Coronary artery (tissue), 2 donors: ENCODE measurements at regions not wholly inside any gene's neighbourhood (a gene's known extent, or its start where the extent isn't known, plus 50 kb on each side); places are given as distances from the start of the nearest gene placed in this dataset.

Experiments
- DNase-seq: peaks from one replicate; pipeline ENCODE4 v3.0.0-alpha.2; 2017; ENCODE audit warnings: low spot score
- H3K27ac ChIP-seq, 2 donors: fragments of 200-600 bp; sonication (generic); one replicate each; pipeline ENCODE4 v1.5.1; 2016 to 2019
- H3K4me3 ChIP-seq: fragments of 200-600 bp; sonication (generic); 2 replicates; pipeline ENCODE4 v1.5.1; 2016; ENCODE audit warnings: mild to moderate bottlenecking, moderate library complexity
- CTCF ChIP-seq: fragments of 200-600 bp; sonication (generic); IDR thresholded peaks from one replicate; pipeline ENCODE4 v1.5.1; 2019; ENCODE audit warnings: antibody characterized with exemption

GRCh38 chr2:106706283-106706682, 179.7 kb downstream of the ST6GAL2 start:
- DNase-seq, result no peak
- Histone ChIP-seq H3K4me3 (no peak overlapping the region), H3K27ac (no peak overlapping the region)
- TF ChIP-seq CTCF, result no peak

GRCh38 chr2:106708209-106708608, 177.8 kb downstream of the ST6GAL2 start:
- no peak for DNase-seq
- Histone ChIP-seq H3K27ac (no peak overlapping the region), H3K4me3 (no peak overlapping the region)
- TF ChIP-seq CTCF, result no peak

GRCh38 chr2:106709229-106709628, 176.7 kb downstream of the ST6GAL2 start:
- no peak for DNase-seq
- Histone ChIP-seq H3K27ac (no peak overlapping the region), H3K4me3 (no peak overlapping the region)
- no peak for TF ChIP-seq CTCF

GRCh38 chr2:106719222-106719621, 166.7 kb downstream of the ST6GAL2 start:
- Histone ChIP-seq H3K4me3 (no peak overlapping the region), H3K27ac (no peak overlapping the region)
- TF ChIP-seq CTCF, result no peak
- no peak for DNase-seq

GRCh38 chr2:106720026-106720425, 165.9 kb downstream of the ST6GAL2 start:
- DNase-seq, result no peak
- H3K27ac ChIP-seq, result no peak overlapping the region
- H3K4me3 ChIP-seq, result no peak overlapping the region
- no peak for TF ChIP-seq CTCF

- DNase-seq, result no peak
- Histone ChIP-seq H3K27ac (no peak overlapping the region), H3K4me3 (no peak overlapping the region)
- no peak for TF ChIP-seq CTCF
These were observed 161.6 kb downstream of the ST6GAL2 start for GRCh38 chr2:106724301-106724794.

- H3K27ac ChIP-seq, result no peak overlapping the region
- no peak overlapping the region for H3K4me3 ChIP-seq
- TF ChIP-seq CTCF, result no peak
- DNase-seq, result no peak
These were observed 151.8 kb downstream of the ST6GAL2 start for GRCh38 chr2:106734165-106734564.
